CD14-positive monocyte (primary cell): ENCODE measurements at regions not wholly inside any gene's neighbourhood (a gene's known extent, or its start where the extent isn't known, plus 50 kb on each side); places are given as distances from the start of the nearest gene placed in this dataset.

ENCODE experiments used
- DNase-seq, 3 donors: peaks; one replicate each; pipeline ENCODE4 v3.0.0-alpha.2; 2011 to 2022
- H2AFZ ChIP-seq: 2 replicates; pipeline ENCODE4 v1.6.0; 2012; ENCODE audit warnings: mild to moderate bottlenecking, low read depth, low read length, inconsistent platforms; ENCODE audit not compliant: insufficient read depth, poor library complexity, severe bottlenecking
- H3K27ac ChIP-seq, 2 donors: 1 replicate in 1 of 2; 2 replicates in 1 of 2; pipeline ENCODE4 v1.5.1; 2012 to 2013; ENCODE audit warnings: low read length in 2 of 2, control low read depth in 1 of 2, inconsistent platforms in 1 of 2, low read depth in 1 of 2, mild to moderate bottlenecking in 1 of 2
- H3K27me3 ChIP-seq, 2 donors: one replicate each; pipeline versions ENCODE4 v1.6.0 to v1.6.1; 2011 to 2013; ENCODE audit warnings: low read length in 2 of 2; ENCODE audit not compliant: control insufficient read depth in 2 of 2, insufficient read depth in 2 of 2
- H3K36me3 ChIP-seq, 2 donors: replicated peaks in 1 of 2; 1 replicate in 1 of 2; 2 replicates in 1 of 2; pipeline versions ENCODE4 v1.5.1 to v1.6.1; 2012 to 2013; ENCODE audit warnings: low read length in 2 of 2, control low read depth in 1 of 2, inconsistent platforms in 1 of 2, mild to moderate bottlenecking in 1 of 2; ENCODE audit not compliant: insufficient read depth in 2 of 2, control insufficient read depth in 1 of 2
- H3K4me1 ChIP-seq, 2 donors: 1 replicate in 1 of 2; 2 replicates in 1 of 2; pipeline versions ENCODE4 v1.5.1 to v1.6.1; 2012 to 2013; ENCODE audit warnings: low read length in 2 of 2, control low read depth in 1 of 2, inconsistent platforms in 1 of 2, mild to moderate bottlenecking in 1 of 2, moderate library complexity in 1 of 2; ENCODE audit not compliant: insufficient read depth in 2 of 2, control insufficient read depth in 1 of 2
- H3K4me2 ChIP-seq: replicated peaks from 2 replicates; pipeline ENCODE3; 2012; ENCODE audit warnings: low read length, moderate library complexity, mild to moderate bottlenecking; ENCODE audit not compliant: poor library complexity, severe bottlenecking; ENCODE audit errors: extremely low read depth
- H3K4me3 ChIP-seq, 3 experiments: fragments of 200-600 bp in 1 of 3; sonication (generic) in 1 of 3; replicated peaks in 1 of 3; 1 replicate in 2 of 3; 2 replicates in 1 of 3; pipeline ENCODE4 v1.5.1; 2011 to 2013; ENCODE audit warnings: low read length in 3 of 3, mild to moderate bottlenecking in 3 of 3, control low read depth in 2 of 3, low read depth in 2 of 3, inconsistent platforms in 1 of 3, moderate library complexity in 1 of 3
- H3K79me2 ChIP-seq: 2 replicates; pipeline ENCODE4 v1.6.0; 2012; ENCODE audit warnings: mild to moderate bottlenecking, control low read depth, inconsistent platforms, low read length, moderate library complexity; ENCODE audit not compliant: insufficient read depth
- H3K9ac ChIP-seq: 2 replicates; pipeline ENCODE4 v1.6.0; 2017; ENCODE audit warnings: low read length, mild to moderate bottlenecking; ENCODE audit not compliant: insufficient read depth, poor library complexity, severe bottlenecking
- H3K9me3 ChIP-seq, 2 donors: replicated peaks in 1 of 2; 1 replicate in 1 of 2; 2 replicates in 1 of 2; pipeline versions ENCODE4 v1.5.1 to v1.6.1; 2012 to 2013; ENCODE audit warnings: low read length in 2 of 2, control low read depth in 1 of 2; ENCODE audit not compliant: control insufficient read depth in 1 of 2, insufficient read depth in 1 of 2
- H4K20me1 ChIP-seq: 2 replicates; pipeline ENCODE4 v1.6.0; 2012; ENCODE audit warnings: mild to moderate bottlenecking, low read length, control low read depth, moderate library complexity; ENCODE audit not compliant: insufficient read depth
- H3K27ac Mint-ChIP-seq, 7 donors: one replicate each; pipeline ENCODE4 v1.8.0; 2020; ENCODE audit warnings: mild to moderate bottlenecking in 7 of 7, mixed read lengths in 7 of 7, moderate library complexity in 6 of 7, inconsistent platforms in 2 of 7
- H3K27me3 Mint-ChIP-seq, 3 donors: one replicate each; pipeline ENCODE4 v1.8.0; 2021 to 2022; ENCODE audit warnings: low read depth in 3 of 3, mild to moderate bottlenecking in 3 of 3, mixed read lengths in 3 of 3, moderate library complexity in 3 of 3, inconsistent platforms in 1 of 3
- H3K36me3 Mint-ChIP-seq, 2 donors: one replicate each; pipeline ENCODE4 v1.8.0; 2020; ENCODE audit warnings: mixed read lengths in 2 of 2, inconsistent platforms in 1 of 2, mild to moderate bottlenecking in 1 of 2
- H3K4me1 Mint-ChIP-seq: one replicate; pipeline ENCODE4 v1.8.0; 2020; ENCODE audit warnings: mild to moderate bottlenecking, mixed read lengths
- H3K4me3 Mint-ChIP-seq, 2 donors: one replicate each; pipeline ENCODE4 v1.8.0; 2020; ENCODE audit warnings: mild to moderate bottlenecking in 2 of 2, mixed read lengths in 2 of 2, moderate library complexity in 1 of 2
- H3K9me3 Mint-ChIP-seq, 7 donors: one replicate each; pipeline ENCODE4 v1.8.0; 2020 to 2022; ENCODE audit warnings: mixed read lengths in 7 of 7, mild to moderate bottlenecking in 6 of 7, moderate library complexity in 6 of 7, inconsistent platforms in 2 of 7
- WGBS: methylation state at CpG from one replicate; pipeline ENCODE4 v1.1.5; 2013; ENCODE audit warnings: missing lambda C conversion rate; ENCODE audit not compliant: insufficient coverage; 5-methylcytosine and 5-hydroxymethylcytosine counted together
- intact Hi-C, 2 donors: fragments of 100-400 bp; cut with micrococcal nuclease; formaldehyde crosslinking; loops; one replicate each; pipeline versions ENCODE4 v1.15.0 to v1.15.1; 2023
- TF ChIP-seq, protein P1 (sequence below): fragments of 200-600 bp; IDR thresholded peaks from one replicate; pipeline ENCODE4 v1.8.0; 2022; ENCODE audit warnings: antibody characterized with exemption, mild to moderate bottlenecking

GRCh38 chr1:29576510-29576909 lies 340.2 kb downstream of the PTPRU start:
- H3K36me3 ChIP-seq = no peaks in the 10 kb centered on the region
- H3K4me3 ChIP-seq = no peak overlapping the region
- intact Hi-C loops = no loop called here
- no peak for DNase-seq
- no peaks in the 10 kb centered on the region for H3K79me2 ChIP-seq
- peaks cover 0 to 2% of the 10 kb centered on the region in 2 donors for H3K27me3 ChIP-seq
- TF ChIP-seq, protein P1, sequence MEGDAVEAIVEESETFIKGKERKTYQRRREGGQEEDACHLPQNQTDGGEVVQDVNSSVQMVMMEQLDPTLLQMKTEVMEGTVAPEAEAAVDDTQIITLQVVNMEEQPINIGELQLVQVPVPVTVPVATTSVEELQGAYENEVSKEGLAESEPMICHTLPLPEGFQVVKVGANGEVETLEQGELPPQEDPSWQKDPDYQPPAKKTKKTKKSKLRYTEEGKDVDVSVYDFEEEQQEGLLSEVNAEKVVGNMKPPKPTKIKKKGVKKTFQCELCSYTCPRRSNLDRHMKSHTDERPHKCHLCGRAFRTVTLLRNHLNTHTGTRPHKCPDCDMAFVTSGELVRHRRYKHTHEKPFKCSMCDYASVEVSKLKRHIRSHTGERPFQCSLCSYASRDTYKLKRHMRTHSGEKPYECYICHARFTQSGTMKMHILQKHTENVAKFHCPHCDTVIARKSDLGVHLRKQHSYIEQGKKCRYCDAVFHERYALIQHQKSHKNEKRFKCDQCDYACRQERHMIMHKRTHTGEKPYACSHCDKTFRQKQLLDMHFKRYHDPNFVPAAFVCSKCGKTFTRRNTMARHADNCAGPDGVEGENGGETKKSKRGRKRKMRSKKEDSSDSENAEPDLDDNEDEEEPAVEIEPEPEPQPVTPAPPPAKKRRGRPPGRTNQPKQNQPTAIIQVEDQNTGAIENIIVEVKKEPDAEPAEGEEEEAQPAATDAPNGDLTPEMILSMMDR = no peak
- H3K9ac ChIP-seq = no peak overlapping the region
- Mint-ChIP-seq H3K4me3 (no peak overlapping the region), H3K27ac (no peak overlapping the region), H3K36me3 (no peaks in the 10 kb centered on the region), H3K9me3 (peaks cover 0 to 4% (median 0%) of the 10 kb centered on the region in 7 donors), H3K4me1 (no peaks in the 10 kb centered on the region), H3K27me3 (peaks cover 3 to 9% (median 4%) of the 10 kb centered on the region in 3 donors)
- H4K20me1 ChIP-seq = no peaks in the 10 kb centered on the region
- no peak overlapping the region for H2AFZ ChIP-seq
- WGBS = 89% methylated on average over 3 of the region's 6 CpGs
- no peaks in the 10 kb centered on the region for H3K4me1 ChIP-seq
- H3K27ac ChIP-seq = no peak overlapping the region
- no peaks in the 10 kb centered on the region for H3K9me3 ChIP-seq
- no peak overlapping the region for H3K4me2 ChIP-seq

- no peaks in the 10 kb centered on the region for H3K4me1 ChIP-seq
- Mint-ChIP-seq H3K4me3 (no peak overlapping the region), H3K4me1 (no peaks in the 10 kb centered on the region), H3K36me3 (no peaks in the 10 kb centered on the region), H3K27ac (no peak overlapping the region), H3K27me3 (peaks cover 3 to 9% (median 4%) of the 10 kb centered on the region in 3 donors), H3K9me3 (peaks cover 0 to 4% (median 0%) of the 10 kb centered on the region in 7 donors)
- no peak overlapping the region for H3K9ac ChIP-seq
- intact Hi-C loops = no loop called here
- no peak overlapping the region for H2AFZ ChIP-seq
- H3K36me3 ChIP-seq = no peaks in the 10 kb centered on the region
- H3K79me2 ChIP-seq = no peaks in the 10 kb centered on the region
- no peak overlapping the region for H3K4me3 ChIP-seq
- peaks cover 0 to 2% of the 10 kb centered on the region in 2 donors for H3K27me3 ChIP-seq
- H3K9me3 ChIP-seq = no peaks in the 10 kb centered on the region
- no peak overlapping the region for H3K4me2 ChIP-seq
- TF ChIP-seq, protein P1 = no peak
- no peaks in the 10 kb centered on the region for H4K20me1 ChIP-seq
- DNase-seq = no peak
- H3K27ac ChIP-seq = no peak overlapping the region
Observed at GRCh38 chr1:29575826-29576225, 339.5 kb downstream of the PTPRU start.
